H1 (cell line): ENCODE measurements at regions not wholly inside any gene's neighbourhood (a gene's known extent, or its start where the extent isn't known, plus 50 kb on each side); places are given as distances from the start of the nearest gene placed in this dataset.

Experiments used
- CHD7 ChIP-seq: fragments of 300-600 bp; sonication (generic); IDR thresholded peaks from 2 replicates; pipeline ENCODE4 v1.7.1; 2012; ENCODE audit warnings: low read length, moderate library complexity, mild to moderate bottlenecking, inconsistent platforms; ENCODE audit not compliant: insufficient replicate concordance
- RBBP5 ChIP-seq: IDR thresholded peaks from 2 replicates; pipeline ENCODE4 v1.7.1; 2012; ENCODE audit warnings: low read depth, mild to moderate bottlenecking, inconsistent platforms, low read length, moderate library complexity, borderline replicate concordance

- TF ChIP-seq RBBP5: no peak
- no peak for TF ChIP-seq CHD7
- TF ChIP-seq, all 59 proteins: peak for 0
Observed at GRCh38 chr6:94893327-94893726, 684.0 kb upstream of the MANEA start (continued).
